Body of pancreas (tissue), 4 donors: ENCODE measurements at regions not wholly inside any gene's neighbourhood (a gene's known extent, or its start where the extent isn't known, plus 50 kb on each side); places are given as distances from the start of the nearest gene placed in this dataset.

Experiments used
- CTCF ChIP-seq, 7 experiments: fragments of 450-650 bp in 4 of 7; fragments of 200-600 bp in 3 of 7; sonication (generic) in 3 of 7; IDR thresholded peaks; one replicate each; pipeline ENCODE4 v1.5.1; 2016 to 2019; ENCODE audit warnings: antibody characterized with exemption in 7 of 7
- POLR2A ChIP-seq, 3 donors: fragments of 450-650 bp; IDR thresholded peaks; one replicate each; pipeline ENCODE4 v1.6.1; 2016; ENCODE audit warnings: antibody characterized with exemption in 3 of 3, mild to moderate bottlenecking in 2 of 3

GRCh38 chr4:86449746-86450588 lies 90.1 kb upstream of the MAPK10 start:
- TF ChIP-seq CTCF (IDR thresholded peaks at IDR 0.05): no peak
- no peak for TF ChIP-seq POLR2A (IDR thresholded peaks at IDR 0.05)
